Activated B cell treated with CpG ODN at 0.5 μM for 24 hours (primary cell): ENCODE measurements at regions not wholly inside any gene's neighbourhood (a gene's known extent, or its start where the extent isn't known, plus 50 kb on each side); places are given as distances from the start of the nearest gene placed in this dataset.

ENCODE experiments used
- ATAC-seq: fragments of 200-7000 bp; cut with Tn5 transposase; one replicate; pipeline ENCODE4 v1.10.0; 2021; ENCODE audit warnings: low read depth, mild to moderate bottlenecking, moderate library complexity
- CTCF ChIA-PET: fragments of 350-600 bp; sonication (Branson Sonifier 250); formaldehyde crosslinking; loops from one replicate; lab custom pipeline; 2021; ENCODE audit warnings: antibody characterized with exemption; lab: Charles Lee
- POLR2A ChIA-PET: fragments of 350-600 bp; sonication (Branson Sonifier 250); formaldehyde crosslinking; loops from one replicate; lab custom pipeline; 2021; ENCODE audit warnings: antibody characterized with exemption; lab: Charles Lee
- DNase-seq: peaks from one replicate; pipeline ENCODE4 v3.0.0; 2022
- H3K27ac Mint-ChIP-seq: one replicate; pipeline ENCODE4 v1.8.0; 2020; ENCODE audit warnings: mixed read lengths
- H3K27me3 Mint-ChIP-seq: one replicate; pipeline ENCODE4 v1.8.0; 2021; ENCODE audit warnings: mixed read lengths
- H3K36me3 Mint-ChIP-seq: one replicate; pipeline ENCODE4 v1.8.0; 2021; ENCODE audit warnings: low read depth, mixed read lengths
- H3K4me1 Mint-ChIP-seq: one replicate; pipeline ENCODE4 v1.8.0; 2021; ENCODE audit warnings: mixed read lengths
- H3K4me3 Mint-ChIP-seq: one replicate; pipeline ENCODE4 v1.8.0; 2020; ENCODE audit warnings: mild to moderate bottlenecking, mixed read lengths
- H3K9me3 Mint-ChIP-seq: one replicate; pipeline ENCODE4 v1.8.0; 2020; ENCODE audit warnings: mixed read lengths
- CTCF ChIP-seq: fragments of 200-600 bp; IDR thresholded peaks from one replicate; pipeline ENCODE4 v1.8.0; 2022; ENCODE audit warnings: antibody characterized with exemption, mild to moderate bottlenecking
- intact Hi-C: fragments of 100-400 bp; cut with micrococcal nuclease; formaldehyde crosslinking; loops from one replicate; pipeline ENCODE4 v1.15.1; 2024

- no peak for TF ChIP-seq CTCF
- DNase-seq (no peak), ATAC-seq (no peak)
- Mint-ChIP-seq H3K27ac (no peak overlapping the region), H3K4me3 (no peak overlapping the region), H3K36me3 (no peaks in the 10 kb centered on the region), H3K9me3 (no peaks in the 10 kb centered on the region), H3K4me1 (no peaks in the 10 kb centered on the region), H3K27me3 (no peaks in the 10 kb centered on the region)
- intact Hi-C loops, result no loop called here
- ChIA-PET CTCF (no interaction called here), POLR2A (no interaction called here)
These were observed 55.3 kb upstream of the NOL4 start for GRCh38 chr18:34280000-34280399.

GRCh38 chr18:34280653-34281052, 55.9 kb upstream of the NOL4 start:
- ATAC-seq, result no peak
- TF ChIP-seq CTCF, result no peak

GRCh38 chr18:34281290-34281689, 56.6 kb upstream of the NOL4 start:
- Mint-ChIP-seq H3K9me3 (no peaks in the 10 kb centered on the region), H3K27ac (no peak overlapping the region), H3K4me1 (no peaks in the 10 kb centered on the region), H3K27me3 (no peaks in the 10 kb centered on the region), H3K36me3 (no peaks in the 10 kb centered on the region), H3K4me3 (no peak overlapping the region)
- TF ChIP-seq CTCF, result no peak
- DNase-seq, result no peak
- ChIA-PET CTCF (no interaction called here), POLR2A (no interaction called here)
- intact Hi-C loops, result no loop called here
- ATAC-seq, result no peak

More at GRCh38 chr18:34280653-34281052, 55.9 kb upstream of the NOL4 start:
- intact Hi-C loops, result no loop called here
- Mint-ChIP-seq H3K36me3 (no peaks in the 10 kb centered on the region), H3K9me3 (no peaks in the 10 kb centered on the region), H3K27me3 (no peaks in the 10 kb centered on the region), H3K4me3 (no peak overlapping the region), H3K27ac (no peak overlapping the region), H3K4me1 (no peaks in the 10 kb centered on the region)
- DNase-seq, result no peak
- CTCF ChIA-PET, result no interaction called here
- POLR2A ChIA-PET, result no interaction called here

GRCh38 chr18:34281722-34282121, 57.0 kb upstream of the NOL4 start:
- Mint-ChIP-seq H3K27me3 (no peaks in the 10 kb centered on the region), H3K27ac (no peak overlapping the region), H3K4me1 (no peaks in the 10 kb centered on the region), H3K36me3 (no peaks in the 10 kb centered on the region), H3K9me3 (no peaks in the 10 kb centered on the region), H3K4me3 (no peak overlapping the region)
- no peak for TF ChIP-seq CTCF
- CTCF ChIA-PET, result no interaction called here
- POLR2A ChIA-PET, result no interaction called here
- no peak for ATAC-seq
- intact Hi-C loops, result no loop called here
- DNase-seq, result no peak

GRCh38 chr18:34283506-34283905, 58.8 kb upstream of the NOL4 start:
- Mint-ChIP-seq H3K27me3 (no peaks in the 10 kb centered on the region), H3K9me3 (peaks cover 6% of the 10 kb centered on the region), H3K4me3 (no peak overlapping the region), H3K4me1 (no peaks in the 10 kb centered on the region), H3K36me3 (no peaks in the 10 kb centered on the region), H3K27ac (no peak overlapping the region)
- intact Hi-C loops, result no loop called here
- POLR2A ChIA-PET, result no interaction called here
- DNase-seq, result no peak
- ATAC-seq, result no peak
- no peak for TF ChIP-seq CTCF
- CTCF ChIA-PET, result no interaction called here
